GM12873 (cell line): ENCODE measurements at regions not wholly inside any gene's neighbourhood (a gene's known extent, or its start where the extent isn't known, plus 50 kb on each side); places are given as distances from the start of the nearest gene placed in this dataset.

Source experiments
- TF ChIP-seq, protein P1 (sequence below): IDR thresholded peaks from 2 replicates; pipeline ENCODE4 v1.5.1; 2012; ENCODE audit warnings: low read depth, mild to moderate bottlenecking, moderate library complexity, low read length, control low read depth; ENCODE audit not compliant: insufficient read depth; ENCODE audit errors: missing control alignments

DNA sequence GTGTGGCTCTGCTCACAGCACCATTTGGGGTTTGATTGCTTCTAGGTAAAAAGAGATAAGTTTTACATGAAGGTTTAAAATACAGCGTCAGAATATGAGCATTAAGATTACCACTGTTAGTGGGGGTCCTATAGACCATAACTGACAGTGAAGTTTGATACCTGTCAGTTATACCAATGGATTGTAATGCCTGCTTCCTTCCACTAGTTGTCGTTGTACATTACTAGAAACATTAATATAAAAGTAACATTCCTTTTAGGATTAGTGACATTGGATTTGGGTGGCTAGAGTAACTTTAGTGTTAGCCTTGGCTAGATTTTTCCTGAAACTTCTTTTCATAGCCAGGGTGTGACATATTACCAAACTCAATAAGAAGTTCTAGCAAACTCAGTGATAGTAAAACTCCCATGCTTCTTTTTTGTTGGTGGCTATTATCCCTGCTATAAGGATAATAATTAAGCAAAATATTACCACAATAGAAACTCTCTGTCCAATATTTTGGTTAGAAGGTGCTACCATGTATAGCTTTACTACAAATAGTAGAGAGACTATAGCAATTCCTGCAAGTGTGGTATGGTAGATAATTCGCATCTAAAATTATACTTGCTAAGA, 57.1 kb downstream of the FAM181B start:
- TF ChIP-seq, protein P1, sequence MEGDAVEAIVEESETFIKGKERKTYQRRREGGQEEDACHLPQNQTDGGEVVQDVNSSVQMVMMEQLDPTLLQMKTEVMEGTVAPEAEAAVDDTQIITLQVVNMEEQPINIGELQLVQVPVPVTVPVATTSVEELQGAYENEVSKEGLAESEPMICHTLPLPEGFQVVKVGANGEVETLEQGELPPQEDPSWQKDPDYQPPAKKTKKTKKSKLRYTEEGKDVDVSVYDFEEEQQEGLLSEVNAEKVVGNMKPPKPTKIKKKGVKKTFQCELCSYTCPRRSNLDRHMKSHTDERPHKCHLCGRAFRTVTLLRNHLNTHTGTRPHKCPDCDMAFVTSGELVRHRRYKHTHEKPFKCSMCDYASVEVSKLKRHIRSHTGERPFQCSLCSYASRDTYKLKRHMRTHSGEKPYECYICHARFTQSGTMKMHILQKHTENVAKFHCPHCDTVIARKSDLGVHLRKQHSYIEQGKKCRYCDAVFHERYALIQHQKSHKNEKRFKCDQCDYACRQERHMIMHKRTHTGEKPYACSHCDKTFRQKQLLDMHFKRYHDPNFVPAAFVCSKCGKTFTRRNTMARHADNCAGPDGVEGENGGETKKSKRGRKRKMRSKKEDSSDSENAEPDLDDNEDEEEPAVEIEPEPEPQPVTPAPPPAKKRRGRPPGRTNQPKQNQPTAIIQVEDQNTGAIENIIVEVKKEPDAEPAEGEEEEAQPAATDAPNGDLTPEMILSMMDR = peak; percentile 58

DNA sequence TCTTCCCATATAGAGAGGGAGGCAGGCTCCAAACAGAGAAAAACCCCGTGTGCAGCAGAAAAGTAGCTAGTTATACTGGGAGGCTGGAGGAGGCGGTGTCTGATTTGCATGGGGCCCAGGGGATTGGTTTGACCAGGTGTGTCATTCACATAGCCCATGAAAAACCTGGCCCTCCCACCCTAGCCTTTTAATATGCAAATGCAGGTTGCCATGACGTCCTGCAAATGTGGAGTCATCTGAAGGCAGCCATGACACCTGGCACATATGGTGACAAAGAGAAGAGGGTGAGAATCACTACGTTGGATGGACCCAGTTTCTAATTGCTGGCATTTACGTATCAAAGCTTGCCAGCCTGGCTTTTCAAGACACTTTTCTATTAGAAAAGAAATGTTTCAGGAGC, 57.8 kb downstream of the FAM181B start:
- TF ChIP-seq, protein P1 = no peak

DNA sequence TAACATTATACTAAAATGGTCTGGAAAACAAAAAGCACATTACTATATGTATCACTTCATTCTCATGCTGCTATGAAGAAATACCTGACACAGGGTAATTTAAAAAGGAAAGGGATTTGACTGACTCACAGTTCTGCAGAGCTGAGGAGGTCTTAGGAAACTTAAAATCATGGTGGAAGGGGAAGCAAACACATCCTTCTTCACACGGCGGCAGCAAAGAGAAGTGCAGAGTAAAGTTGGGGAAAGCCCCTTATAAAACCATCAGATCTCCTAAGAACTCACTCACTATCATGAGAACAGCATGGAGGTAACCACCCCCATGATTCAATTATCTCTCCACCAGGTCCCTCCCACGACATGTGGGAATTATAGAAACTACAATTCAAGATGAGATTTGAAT, 60.0 kb downstream of the FAM181B start:
- TF ChIP-seq, protein P1 = no peak

DNA sequence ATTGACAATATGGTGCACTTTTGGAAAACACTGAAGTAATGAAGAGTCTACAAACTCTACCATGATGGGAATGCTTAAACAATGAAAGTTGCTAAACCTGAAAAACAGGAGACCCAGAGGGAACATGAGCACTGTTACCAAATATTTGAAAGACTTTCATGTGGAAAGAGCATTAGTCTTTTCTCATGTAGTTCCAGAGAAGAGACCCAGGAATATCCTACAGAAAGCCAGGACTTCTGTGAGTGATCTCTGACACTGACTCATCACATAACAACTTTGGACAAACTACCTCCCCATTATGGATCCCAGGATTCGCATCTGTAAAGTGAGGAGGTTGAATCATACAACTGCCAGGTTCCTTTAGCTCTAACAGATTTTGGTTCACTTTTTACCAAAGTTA, 62.2 kb downstream of the FAM181B start:
- TF ChIP-seq, protein P1 = no peak

DNA sequence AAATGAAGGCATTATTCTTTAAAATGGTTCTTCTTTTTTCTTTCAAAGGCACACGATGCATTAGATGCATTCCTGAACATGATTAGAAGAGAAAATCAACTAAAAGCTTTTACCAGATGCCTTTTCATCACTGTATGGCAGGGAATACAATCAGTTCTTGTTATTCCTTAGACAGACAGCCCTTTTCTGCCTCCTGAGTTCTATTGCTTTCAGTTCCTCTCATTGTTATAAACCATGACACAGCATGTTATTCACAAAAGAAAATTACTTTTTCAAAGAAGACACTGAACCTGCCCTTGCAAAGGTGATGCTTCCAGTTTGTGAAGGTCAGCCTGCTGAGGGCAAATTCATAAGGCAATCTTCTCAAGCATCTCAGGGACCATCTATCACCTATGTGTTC, 70.1 kb downstream of the FAM181B start:
- TF ChIP-seq, protein P1 = no peak

DNA sequence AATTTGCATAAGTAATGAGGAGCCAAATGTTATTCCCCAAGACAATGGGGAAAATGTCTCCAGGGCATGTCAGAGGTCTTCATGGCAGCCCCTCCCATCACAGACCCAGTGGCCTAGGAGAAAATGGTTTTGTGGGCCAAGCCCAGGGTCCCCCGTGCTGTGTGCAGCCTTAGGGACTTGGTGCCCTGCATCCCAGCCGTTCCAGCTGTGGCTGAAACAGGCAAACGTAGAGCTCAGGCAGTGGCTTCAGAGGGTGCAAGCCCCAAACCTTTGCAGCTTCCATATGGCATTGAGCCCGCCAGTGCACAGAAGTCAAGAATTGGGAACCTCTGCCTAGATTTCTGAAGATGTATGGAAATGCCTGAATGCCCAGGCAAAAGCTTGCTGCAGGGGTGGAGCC, 79.9 kb downstream of the FAM181B start:
- TF ChIP-seq, protein P1 = no peak

DNA sequence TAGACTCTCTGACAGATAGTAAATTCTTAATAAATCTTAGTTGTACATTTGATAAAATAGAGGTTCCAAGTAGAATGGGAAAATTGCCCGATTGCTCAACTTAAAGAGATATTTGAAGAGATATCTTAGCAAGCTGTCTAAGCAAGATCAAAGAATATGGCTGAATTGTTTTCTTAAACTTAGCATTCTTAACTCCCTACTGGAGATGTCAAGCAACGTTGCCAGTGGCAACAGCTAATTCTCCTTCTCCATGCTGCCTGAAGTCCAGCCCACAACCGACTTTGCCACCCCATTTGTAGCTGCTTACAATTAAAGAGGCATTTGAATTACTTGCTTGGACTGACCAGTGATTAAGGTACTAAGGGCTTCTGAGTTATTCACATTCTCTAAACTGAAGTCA, 94.4 kb downstream of the FAM181B start:
- TF ChIP-seq, protein P1 = no peak
